NCI-H460 (cell line): ENCODE measurements at regions not wholly inside any gene's neighbourhood (a gene's known extent, or its start where the extent isn't known, plus 50 kb on each side); places are given as distances from the start of the nearest gene placed in this dataset.

ENCODE experiments used
- DNase-seq: peaks from one replicate; pipeline ENCODE4 v3.0.0-alpha.2; 2016; ENCODE audit warnings: low read depth; ENCODE audit errors: extremely low read depth

GRCh38 chr13:58592052-58592451 lies 960.5 kb downstream of the PCDH17 start:
- no peak for DNase-seq

- DNase-seq, result no peak
Observed at GRCh38 chr13:58592786-58593185, 961.2 kb downstream of the PCDH17 start.

GRCh38 chr13:58594747-58595600 lies 963.4 kb downstream of the PCDH17 start:
- DNase-seq, result no peak

GRCh38 chr13:58597552-58597951 lies 966.0 kb downstream of the PCDH17 start:
- no peak for DNase-seq

GRCh38 chr13:58598241-58598640 lies 966.7 kb downstream of the PCDH17 start:
- DNase-seq, result no peak

GRCh38 chr13:58611117-58611516 lies 979.6 kb downstream of the PCDH17 start:
- DNase-seq, result no peak

GRCh38 chr13:58617880-58618665 lies 986.5 kb downstream of the PCDH17 start:
- DNase-seq, result no peak

- no peak for DNase-seq
Observed at GRCh38 chr13:58619396-58620113, 988.0 kb downstream of the PCDH17 start.

GRCh38 chr13:58620176-58620575 lies 988.6 kb downstream of the PCDH17 start:
- no peak for DNase-seq

GRCh38 chr13:58625703-58626389 lies 994.3 kb downstream of the PCDH17 start:
- DNase-seq, result no peak

- DNase-seq, result no peak
Observed at GRCh38 chr13:58630794-58631193, 999.2 kb downstream of the PCDH17 start.

- DNase-seq, result no peak
Observed at GRCh38 chr13:58633226-58633625, 1001.7 kb downstream of the PCDH17 start.

GRCh38 chr13:58655086-58655485 lies 1023.5 kb downstream of the PCDH17 start:
- DNase-seq, result no peak

- DNase-seq, result no peak
Observed at GRCh38 chr13:58660826-58661225, 1029.3 kb downstream of the PCDH17 start.

GRCh38 chr13:58666331-58666730 lies 1034.8 kb downstream of the PCDH17 start:
- DNase-seq, result no peak

- DNase-seq, result no peak
Observed at GRCh38 chr13:58667096-58667495, 1035.6 kb downstream of the PCDH17 start.

- no peak for DNase-seq
Observed at GRCh38 chr13:58680115-58680514, 1048.6 kb downstream of the PCDH17 start.

GRCh38 chr13:58682616-58683015 lies 1051.1 kb downstream of the PCDH17 start:
- no peak for DNase-seq

- DNase-seq, result no peak
Observed at GRCh38 chr13:58687148-58687547, 1055.6 kb downstream of the PCDH17 start.

GRCh38 chr13:58698531-58698930 lies 1067.0 kb downstream of the PCDH17 start:
- DNase-seq, result no peak

GRCh38 chr13:58704953-58705352 lies 1073.4 kb downstream of the PCDH17 start:
- DNase-seq, result no peak
